NCI-H2029 treated with DMSO at 0.1 percent for 48 hours (cell line): ENCODE measurements at regions not wholly inside any gene's neighbourhood (a gene's known extent, or its start where the extent isn't known, plus 50 kb on each side); places are given as distances from the start of the nearest gene placed in this dataset.

ENCODE experiments used
- DNase-seq: peaks from one replicate; lab custom pipeline; 2025; lab: John Stamatoyannopoulos, UW

GRCh38 chr5:154107010-154107409 is 68.2 kb downstream of the MFAP3 start:
- no peak for DNase-seq

DNA sequence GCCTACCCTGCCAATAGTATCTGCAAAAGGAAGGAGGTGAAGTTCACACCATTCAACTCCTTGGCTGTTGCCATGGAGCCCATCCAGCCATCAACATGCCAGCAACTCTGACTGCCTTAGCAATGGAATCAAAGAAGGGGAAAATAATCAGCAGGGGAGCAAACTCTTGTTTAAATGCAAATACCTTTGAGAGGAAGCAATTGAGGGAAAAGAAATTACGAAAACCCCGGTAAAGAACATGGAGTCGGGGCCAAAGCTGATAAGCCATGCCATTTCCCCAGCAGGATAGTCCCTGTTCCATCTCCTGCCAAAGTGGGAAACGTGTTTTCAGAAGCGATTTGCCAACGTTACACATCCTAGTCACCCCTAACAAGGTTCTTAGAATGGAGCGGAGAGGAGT is 69.0 kb downstream of the MFAP3 start:
- no peak for DNase-seq

GRCh38 chr5:154109416-154110106 is 70.8 kb downstream of the MFAP3 start:
- DNase-seq = no peak

GRCh38 chr5:154110107-154110453 is 71.3 kb downstream of the MFAP3 start:
- DNase-seq = no peak

- DNase-seq = no peak
Observed at GRCh38 chr5:154110716-154111115, 71.9 kb downstream of the MFAP3 start.

GRCh38 chr5:154111214-154111613 is 72.4 kb downstream of the MFAP3 start:
- DNase-seq = no peak

- DNase-seq = no peak
Observed at GRCh38 chr5:154112255-154112654, 73.5 kb downstream of the MFAP3 start.

- no peak for DNase-seq
Observed at GRCh38 chr5:154115291-154115690, 75.2 kb upstream of the GALNT10 start.

DNA sequence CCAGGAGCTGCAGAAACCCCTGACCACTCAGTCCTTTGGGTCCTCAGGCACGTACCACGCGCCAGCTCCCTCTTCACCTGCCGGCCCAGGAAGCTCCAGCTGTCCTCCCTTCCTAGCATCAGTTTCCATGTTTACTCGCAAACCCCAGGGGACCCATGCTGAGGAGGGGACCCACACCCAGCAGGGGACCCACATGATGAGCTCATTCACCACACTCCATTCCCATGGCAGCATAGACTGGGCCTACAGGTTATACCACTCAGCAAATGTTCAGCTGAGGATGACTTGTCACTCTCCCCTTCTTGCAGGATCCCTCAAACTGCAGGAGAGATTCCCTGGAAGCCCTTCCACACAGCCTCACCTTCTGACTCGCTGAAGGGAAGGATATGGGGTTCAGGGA is 73.5 kb upstream of the GALNT10 start:
- no peak for DNase-seq

DNA sequence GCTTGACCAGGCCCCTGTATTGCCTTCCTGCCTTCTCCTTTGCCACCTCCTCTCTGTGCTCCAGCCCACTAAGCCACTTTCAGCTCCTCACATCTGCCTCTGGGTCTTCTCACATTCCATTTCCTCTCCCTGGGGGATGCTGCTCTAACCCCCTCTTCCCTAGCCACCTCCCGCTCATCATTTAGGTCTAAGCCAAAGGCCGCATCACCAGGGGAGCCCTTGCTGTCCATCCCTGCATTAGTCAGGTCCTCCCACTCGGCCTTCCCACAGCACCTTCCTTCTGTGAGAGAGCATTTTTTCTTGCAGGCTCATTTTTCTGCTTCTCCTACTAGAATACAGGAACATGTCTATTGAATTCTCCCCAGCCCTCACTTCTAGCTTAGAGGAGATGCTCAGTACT is 72.6 kb upstream of the GALNT10 start:
- no peak for DNase-seq

DNA sequence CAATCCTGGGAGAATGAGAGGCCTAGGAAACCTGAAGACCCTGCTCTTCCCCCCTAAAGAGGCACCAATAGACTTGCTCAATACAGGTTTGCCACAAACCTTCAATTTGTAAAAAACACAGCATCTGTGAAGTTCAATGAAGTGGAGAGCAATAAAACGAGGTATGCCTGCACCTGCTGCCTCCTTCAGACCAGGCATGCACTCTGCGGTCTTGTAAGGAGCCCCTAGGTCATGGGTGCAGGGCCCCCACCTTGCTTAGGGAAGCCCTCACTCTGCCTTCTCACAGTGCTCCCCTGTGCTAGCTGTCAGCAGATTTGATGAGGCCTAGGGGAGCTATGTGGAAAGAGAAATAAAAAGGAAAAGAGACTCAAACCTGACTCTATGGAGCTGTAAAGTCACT is 72.1 kb upstream of the GALNT10 start:
- DNase-seq = no peak

DNA sequence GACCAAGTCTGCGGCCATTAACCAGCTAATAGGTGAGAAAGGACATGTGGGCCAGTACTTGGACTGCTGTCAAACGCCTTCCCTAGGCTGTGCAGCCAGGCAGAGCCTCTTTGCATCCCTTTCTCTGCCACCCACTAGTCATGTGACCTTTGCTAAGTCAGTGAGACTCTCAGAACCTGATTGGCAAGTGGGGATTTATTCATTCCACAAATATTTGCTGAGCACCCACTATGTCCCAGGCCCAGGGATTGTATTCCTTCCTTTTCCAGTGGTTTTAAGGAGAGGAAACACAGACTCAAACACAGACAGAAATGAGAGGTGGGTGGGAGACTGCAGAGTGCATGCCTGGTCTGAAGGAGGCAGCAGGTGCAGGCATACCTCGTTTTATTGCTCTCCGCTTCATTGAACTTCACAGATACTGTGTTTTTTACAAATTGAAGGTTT is 71.6 kb upstream of the GALNT10 start:
- peak; percentile 87 for DNase-seq

DNA sequence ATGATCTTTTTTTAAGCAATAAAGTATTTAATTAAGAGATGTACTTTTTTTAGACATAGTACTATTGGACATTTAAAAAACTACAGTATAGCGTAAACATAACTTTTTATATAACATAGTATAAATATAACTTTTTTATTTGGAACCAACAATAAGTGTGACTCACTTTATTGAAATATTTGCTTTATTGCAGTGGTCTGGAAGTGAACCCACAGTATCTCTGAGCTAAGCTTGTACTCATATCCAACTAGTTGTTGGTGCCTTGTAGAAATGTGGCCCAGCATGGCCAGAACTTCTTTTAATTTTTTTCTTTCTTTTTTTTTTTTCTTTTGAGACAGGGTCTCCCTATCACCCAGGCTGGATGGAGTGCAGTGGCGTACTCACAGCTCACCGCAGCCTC is 61.5 kb upstream of the GALNT10 start:
- DNase-seq = no peak

DNA sequence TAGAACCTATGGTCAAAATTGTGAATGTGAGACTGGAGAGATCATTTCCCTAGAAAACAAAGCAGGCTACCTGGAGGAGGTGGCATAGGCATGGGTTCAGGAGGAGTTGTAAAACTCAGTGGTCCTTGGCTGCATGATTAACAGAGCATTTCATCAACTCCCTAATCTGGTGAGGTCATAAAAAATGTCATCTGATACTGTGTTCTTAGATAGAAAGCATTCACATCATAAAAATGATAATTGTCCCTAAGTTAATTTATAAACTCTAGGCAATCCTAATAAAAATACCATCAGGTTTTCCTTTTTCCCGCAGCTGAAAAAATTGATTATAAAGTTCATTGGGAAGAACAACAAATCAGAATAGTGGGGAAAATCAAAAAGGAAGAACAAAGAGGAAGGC is 60.6 kb upstream of the GALNT10 start:
- DNase-seq = no peak

- no peak for DNase-seq
Observed at GRCh38 chr5:154131817-154132216, 58.7 kb upstream of the GALNT10 start.

DNA sequence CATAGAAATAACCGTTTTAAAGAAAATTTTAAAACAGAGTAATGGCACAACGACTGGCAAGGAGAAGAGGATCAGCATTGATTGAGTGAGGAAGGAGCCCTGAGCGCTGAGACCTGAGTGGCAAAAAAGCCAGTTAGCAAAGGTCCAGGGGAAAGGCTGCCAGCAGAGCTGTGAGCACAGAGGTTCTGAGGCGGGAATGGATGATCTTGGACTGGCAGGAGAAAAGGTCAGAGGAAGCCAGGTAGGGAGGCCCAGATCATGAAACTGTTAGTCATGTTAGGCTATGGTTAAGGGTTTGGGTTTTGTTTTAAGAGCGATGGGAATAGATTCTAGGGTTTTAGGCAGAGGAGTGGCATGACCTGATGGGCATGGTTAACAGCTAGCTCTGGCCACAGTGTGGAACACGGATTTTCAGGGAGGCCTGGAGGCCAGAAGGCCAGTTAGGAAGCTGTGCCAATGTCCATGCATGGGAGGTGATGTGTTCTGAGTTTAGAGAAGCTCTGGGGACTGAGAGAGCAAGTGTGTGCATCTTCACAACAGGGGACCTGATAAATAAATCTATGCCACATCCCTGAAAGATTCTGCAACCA is 57.7 kb upstream of the GALNT10 start:
- no peak for DNase-seq

GRCh38 chr5:154133591-154133990 is 56.9 kb upstream of the GALNT10 start:
- DNase-seq = no peak

GRCh38 chr5:154134499-154134898 is 56.0 kb upstream of the GALNT10 start:
- no peak for DNase-seq

- DNase-seq = no peak
Observed at GRCh38 chr5:154135125-154135817, 55.3 kb upstream of the GALNT10 start.

DNA sequence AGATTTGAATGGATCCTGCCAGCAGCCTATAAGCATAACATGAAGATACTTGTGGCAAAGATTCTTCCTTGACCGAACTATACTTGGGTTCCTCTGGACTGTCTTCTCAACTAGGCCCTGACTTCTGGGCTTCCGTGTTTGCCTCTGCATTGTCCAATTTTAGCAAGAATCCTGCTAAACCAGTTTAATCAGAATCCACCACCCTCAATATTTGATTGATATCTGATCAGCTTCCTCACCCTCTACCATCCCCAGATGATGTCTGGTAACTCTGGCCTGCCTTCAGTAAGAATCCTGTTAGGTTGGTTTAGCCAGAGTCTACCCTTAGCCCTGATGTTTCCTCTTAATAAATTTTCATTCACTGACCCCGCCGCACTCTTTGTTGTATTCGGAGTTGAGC is 54.4 kb upstream of the GALNT10 start:
- DNase-seq = no peak

GRCh38 chr5:154138701-154139100 is 51.8 kb upstream of the GALNT10 start:
- peak; percentile 42 for DNase-seq

GRCh38 chr5:154140381-154140780 is 50.2 kb upstream of the GALNT10 start:
- no peak for DNase-seq
